ENCODE measurements at regions not wholly inside any gene's neighbourhood (a gene's known extent, or its start where the extent isn't known, plus 50 kb on each side); places are given as distances from the start of the nearest gene placed in this dataset.
"Not testable (repeated sequence)": the region's sequence is repeated elsewhere in the genome, so short reads cannot be mapped to it uniquely, and the experiment has no call there.

DNA sequence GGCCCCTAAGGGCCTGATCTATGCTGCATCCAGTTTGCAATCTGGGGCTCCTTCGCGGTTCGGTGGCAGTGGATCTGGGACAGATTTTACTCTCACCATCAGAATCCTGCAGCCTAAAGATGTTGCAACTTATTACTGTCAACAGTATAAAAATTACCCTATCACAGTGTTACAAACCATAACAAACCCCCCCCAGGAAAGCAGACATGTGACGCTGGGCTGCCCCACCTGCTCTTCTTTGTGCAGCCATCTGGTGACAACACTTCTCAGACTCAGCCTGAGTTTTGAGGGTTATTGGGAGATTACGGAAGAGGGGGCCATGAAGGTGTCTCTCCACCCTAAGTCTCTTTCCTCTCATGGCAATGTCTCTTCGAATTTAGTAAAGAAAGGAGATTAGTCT is 1204.2 kb downstream of the RPIA start:
- H3K4me3 Mint-ChIP-seq (ENCODE audit: unreplicated experiment); H3K4me1 ChIP-seq; H3K4me3 ChIP-seq (ENCODE audit: low read depth, low read length); H3K27me3 ChIP-seq (replicated peaks; ENCODE audit: control insufficient read depth, insufficient read depth, low read length); H3K27me3 Mint-ChIP-seq (ENCODE audit: insufficient read depth, unreplicated experiment); POLR2A ChIA-PET; H3K9me3 Mint-ChIP-seq (ENCODE audit: unreplicated experiment); CTCF ChIA-PET; H3K4me1 Mint-ChIP-seq (ENCODE audit: low read depth, unreplicated experiment); intact Hi-C loops (cut with micrococcal nuclease; ENCODE audit: unreplicated experiment); DNase-seq; H3K27ac Mint-ChIP-seq (ENCODE audit: unreplicated experiment); H3K9me3 ChIP-seq; BruUV-seq (replicated peaks); H3K36me3 Mint-ChIP-seq (ENCODE audit: insufficient read depth, unreplicated experiment); H3K36me3 ChIP-seq (ENCODE audit: control insufficient read depth, insufficient read depth, low read length): not testable (repeated sequence)

GRCh38 chr2:89927018-89927417 is 1235.5 kb downstream of the RPIA start:
- H3K9me3 ChIP-seq; H3K36me3 Mint-ChIP-seq (ENCODE audit: insufficient read depth, unreplicated experiment); H3K27me3 Mint-ChIP-seq (ENCODE audit: insufficient read depth, unreplicated experiment); intact Hi-C loops (cut with micrococcal nuclease; ENCODE audit: unreplicated experiment); H3K4me3 Mint-ChIP-seq (ENCODE audit: unreplicated experiment); H3K4me1 ChIP-seq; BruUV-seq (replicated peaks); H3K27ac Mint-ChIP-seq (ENCODE audit: unreplicated experiment); H3K36me3 ChIP-seq (ENCODE audit: control insufficient read depth, insufficient read depth, low read length); H3K27me3 ChIP-seq (replicated peaks; ENCODE audit: control insufficient read depth, insufficient read depth, low read length); DNase-seq; POLR2A ChIA-PET; H3K4me1 Mint-ChIP-seq (ENCODE audit: low read depth, unreplicated experiment); H3K9me3 Mint-ChIP-seq (ENCODE audit: unreplicated experiment); H3K4me3 ChIP-seq (ENCODE audit: low read depth, low read length); CTCF ChIA-PET: not testable (repeated sequence)

DNA sequence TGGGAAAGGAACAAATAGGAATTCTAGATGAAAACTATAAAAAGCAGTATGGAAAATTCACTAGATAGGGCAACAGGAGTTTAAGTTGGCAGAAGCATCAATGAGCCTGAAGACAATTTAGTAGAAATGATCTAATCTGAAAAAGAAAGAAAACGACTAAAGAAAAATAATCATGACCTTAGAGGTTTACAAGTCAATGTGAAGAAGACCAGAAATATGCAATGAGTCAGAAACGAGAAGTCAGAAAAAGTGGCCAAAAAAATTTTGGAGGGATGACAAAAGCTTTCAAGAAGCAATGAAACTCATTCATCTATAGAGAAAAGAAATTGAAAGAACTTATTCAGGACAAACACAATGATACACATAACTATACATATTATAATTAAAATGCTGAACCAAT is 1244.0 kb downstream of the RPIA start:
- DNase-seq; H3K4me3 ChIP-seq (ENCODE audit: low read depth, low read length); intact Hi-C loops (cut with micrococcal nuclease; ENCODE audit: unreplicated experiment); H3K4me3 Mint-ChIP-seq (ENCODE audit: unreplicated experiment); H3K9me3 ChIP-seq; POLR2A ChIA-PET; BruUV-seq (replicated peaks); CTCF ChIA-PET; H3K27me3 ChIP-seq (replicated peaks; ENCODE audit: control insufficient read depth, insufficient read depth, low read length); H3K36me3 Mint-ChIP-seq (ENCODE audit: insufficient read depth, unreplicated experiment); H3K27me3 Mint-ChIP-seq (ENCODE audit: insufficient read depth, unreplicated experiment); H3K36me3 ChIP-seq (ENCODE audit: control insufficient read depth, insufficient read depth, low read length); H3K4me1 ChIP-seq; H3K27ac Mint-ChIP-seq (ENCODE audit: unreplicated experiment); H3K9me3 Mint-ChIP-seq (ENCODE audit: unreplicated experiment); H3K4me1 Mint-ChIP-seq (ENCODE audit: low read depth, unreplicated experiment): not testable (repeated sequence)

DNA sequence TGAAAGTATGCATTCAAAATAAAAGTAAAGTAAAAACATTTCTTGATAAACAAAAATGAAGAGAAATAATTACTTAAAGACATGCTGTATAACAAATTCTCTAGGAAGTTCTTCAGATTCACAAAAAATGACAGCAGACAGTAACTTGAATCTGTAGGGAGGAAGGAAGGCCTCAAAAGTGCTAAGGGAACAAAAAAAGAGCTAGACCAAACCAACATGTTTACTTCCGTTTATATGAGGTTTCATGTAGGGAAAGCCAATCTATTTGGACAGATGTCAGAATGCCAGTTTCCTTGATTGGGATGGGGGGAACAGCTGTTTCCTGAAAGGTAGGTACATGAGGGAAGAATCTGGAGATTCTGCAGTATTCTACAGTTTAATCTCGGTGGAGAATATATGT is 1244.5 kb downstream of the RPIA start:
- H3K4me1 ChIP-seq; intact Hi-C loops (cut with micrococcal nuclease; ENCODE audit: unreplicated experiment); CTCF ChIA-PET; H3K9me3 ChIP-seq; H3K9me3 Mint-ChIP-seq (ENCODE audit: unreplicated experiment); H3K36me3 ChIP-seq (ENCODE audit: control insufficient read depth, insufficient read depth, low read length); H3K27ac Mint-ChIP-seq (ENCODE audit: unreplicated experiment); H3K27me3 Mint-ChIP-seq (ENCODE audit: insufficient read depth, unreplicated experiment); H3K4me1 Mint-ChIP-seq (ENCODE audit: low read depth, unreplicated experiment); DNase-seq; BruUV-seq (replicated peaks); POLR2A ChIA-PET; H3K36me3 Mint-ChIP-seq (ENCODE audit: insufficient read depth, unreplicated experiment); H3K27me3 ChIP-seq (replicated peaks; ENCODE audit: control insufficient read depth, insufficient read depth, low read length); H3K4me3 ChIP-seq (ENCODE audit: low read depth, low read length); H3K4me3 Mint-ChIP-seq (ENCODE audit: unreplicated experiment): not testable (repeated sequence)

- POLR2A ChIA-PET; H3K27me3 Mint-ChIP-seq (ENCODE audit: insufficient read depth, unreplicated experiment); H3K27ac Mint-ChIP-seq (ENCODE audit: unreplicated experiment); CTCF ChIA-PET; H3K9me3 ChIP-seq; H3K4me1 ChIP-seq; H3K36me3 Mint-ChIP-seq (ENCODE audit: insufficient read depth, unreplicated experiment); H3K4me3 Mint-ChIP-seq (ENCODE audit: unreplicated experiment); DNase-seq; H3K4me3 ChIP-seq (ENCODE audit: low read depth, low read length); BruUV-seq (replicated peaks); H3K36me3 ChIP-seq (ENCODE audit: control insufficient read depth, insufficient read depth, low read length); intact Hi-C loops (cut with micrococcal nuclease; ENCODE audit: unreplicated experiment); H3K4me1 Mint-ChIP-seq (ENCODE audit: low read depth, unreplicated experiment); H3K9me3 Mint-ChIP-seq (ENCODE audit: unreplicated experiment); H3K27me3 ChIP-seq (replicated peaks; ENCODE audit: control insufficient read depth, insufficient read depth, low read length): not testable (repeated sequence)
Measured at GRCh38 chr2:89936559-89936958, 1245.1 kb downstream of the RPIA start.
